Prostate gland (tissue), 2 donors: ENCODE measurements at regions not wholly inside any gene's neighbourhood (a gene's known extent, or its start where the extent isn't known, plus 50 kb on each side); places are given as distances from the start of the nearest gene placed in this dataset.

Experiments
- DNase-seq: peaks from one replicate; pipeline ENCODE4 v3.0.0-alpha.2; 2019; ENCODE audit warnings: low spot score
- H3K27ac ChIP-seq, 2 donors: fragments of 200-600 bp; sonication (generic); 2 replicates each; pipeline ENCODE4 v1.5.1; 2017 to 2019
- H3K27me3 ChIP-seq: fragments of 200-600 bp; sonication (generic); replicated peaks from 2 replicates; pipeline ENCODE4 v1.5.1; 2019; ENCODE audit not compliant: insufficient read depth
- H3K36me3 ChIP-seq, 2 donors: fragments of 200-600 bp; sonication (generic); 1 replicate in 1 of 2; 2 replicates in 1 of 2; pipeline versions ENCODE4 v1.5.1 to v1.8.1; 2017 to 2019
- H3K4me1 ChIP-seq: fragments of 200-600 bp; sonication (generic); replicated peaks from 2 replicates; pipeline ENCODE4 v1.5.1; 2019
- H3K4me3 ChIP-seq, 2 donors: fragments of 200-600 bp; sonication (generic); 2 replicates each; pipeline ENCODE4 v1.5.1; 2017 to 2019
- H3K9me3 ChIP-seq: fragments of 200-600 bp; sonication (generic); 2 replicates; pipeline ENCODE4 v1.5.1; 2017
- CTCF ChIP-seq, 4 experiments: fragments of 200-600 bp in 2 of 4; fragments of 450-650 bp in 2 of 4; sonication (generic) in 2 of 4; IDR thresholded peaks; 1 replicate in 3 of 4; 2 replicates in 1 of 4; pipeline ENCODE4 v1.5.1; 2016 to 2019; ENCODE audit warnings: antibody characterized with exemption in 4 of 4, mild to moderate bottlenecking in 2 of 4, moderate library complexity in 2 of 4
- POLR2A ChIP-seq: fragments of 450-650 bp; IDR thresholded peaks from one replicate; pipeline ENCODE4 v1.6.1; 2016; ENCODE audit warnings: antibody characterized with exemption, mild to moderate bottlenecking
- POLR2AphosphoS5 ChIP-seq: sonication (generic); formaldehyde crosslinking; IDR thresholded peaks from one replicate; pipeline ENCODE4 v1.6.1; 2017; ENCODE audit warnings: antibody characterized with exemption
- WGBS: methylation state at CpG from one replicate; pipeline ENCODE4 v1.1.5; 2018; 5-methylcytosine and 5-hydroxymethylcytosine counted together
- intact Hi-C: fragments of 100-400 bp; cut with DNase I; formaldehyde crosslinking; loops from one replicate; pipeline ENCODE4 v1.14.2; 2022

- intact Hi-C loops, result no loop called here
- DNase-seq, result no peak
- Histone ChIP-seq H3K4me3 (no peak overlapping the region), H3K27ac (no peak overlapping the region), H3K27me3 (no peaks in the 10 kb centered on the region), H3K36me3 (no peaks in the 10 kb centered on the region), H3K4me1 (peaks cover 13% of the 10 kb centered on the region), H3K9me3 (no peaks in the 10 kb centered on the region)
- WGBS, result 87% methylated on average over 13 of the region's 13 CpGs
- no peak for TF ChIP-seq CTCF (IDR thresholded peaks at IDR 0.05)
- TF ChIP-seq POLR2A, result no peak
- no peak for TF ChIP-seq POLR2AphosphoS5
Measured at GRCh38 chr16:85232369-85233142, 120.3 kb upstream of the CIBAR2 start.

GRCh38 chr16:85233516-85233915, 121.2 kb upstream of the CIBAR2 start:
- H3K9me3 ChIP-seq, result no peaks in the 10 kb centered on the region
- H3K4me1 ChIP-seq, result peaks cover 13% of the 10 kb centered on the region
- H3K36me3 ChIP-seq, result no peaks in the 10 kb centered on the region
- WGBS, result 71% methylated on average over 6 of the region's 6 CpGs
- intact Hi-C loops, result no loop called here
- H3K27me3 ChIP-seq, result no peaks in the 10 kb centered on the region
- TF ChIP-seq POLR2A (no peak), CTCF (IDR thresholded peaks at IDR 0.05) (no peak), POLR2AphosphoS5 (no peak)
- H3K27ac ChIP-seq, result no peak overlapping the region
- no peak for DNase-seq
- H3K4me3 ChIP-seq, result no peak overlapping the region

- Histone ChIP-seq H3K27ac (peak overlapping the region; percentile 58 to 63), H3K4me3 (peak overlapping the region in 1 of 2 donors; percentile 7), H3K9me3 (no peaks in the 10 kb centered on the region), H3K36me3 (no peaks in the 10 kb centered on the region), H3K27me3 (no peaks in the 10 kb centered on the region), H3K4me1 (peaks cover 13% of the 10 kb centered on the region)
- no peak for TF ChIP-seq POLR2AphosphoS5
- no peak for TF ChIP-seq CTCF (IDR thresholded peaks at IDR 0.05)
- TF ChIP-seq POLR2A, result no peak
- intact Hi-C loops, result loop anchor here (5.0 kb wide), 1 partner anchor 32 kb away; no protein-coding TSS in a partner anchor
- no peak for DNase-seq
- WGBS, result 23% methylated on average over 36 of the region's 36 CpGs
Measured at GRCh38 chr16:85234310-85235204, 122.3 kb upstream of the CIBAR2 start.

- 27% methylated on average over 20 of the region's 20 CpGs for WGBS
- no peaks in the 10 kb centered on the region for H3K36me3 ChIP-seq
- peak overlapping the region; percentile 31 to 37 for H3K4me3 ChIP-seq
- no peak for DNase-seq
- peaks cover 13% of the 10 kb centered on the region for H3K4me1 ChIP-seq
- TF ChIP-seq POLR2A, result no peak
- no peak for TF ChIP-seq POLR2AphosphoS5
- no peak for TF ChIP-seq CTCF (IDR thresholded peaks at IDR 0.05)
- H3K9me3 ChIP-seq, result no peaks in the 10 kb centered on the region
- peak overlapping the region in 1 of 2 donors; percentile 22 for H3K27ac ChIP-seq
- no peaks in the 10 kb centered on the region for H3K27me3 ChIP-seq
- intact Hi-C loops, result loop anchor here (5.0 kb wide), 1 partner anchor 34 kb away; no protein-coding TSS in a partner anchor
Measured at GRCh38 chr16:85235991-85236817, 123.9 kb upstream of the CIBAR2 start.
